Endothelial cell of umbilical vein (primary cell): ENCODE measurements at regions not wholly inside any gene's neighbourhood (a gene's known extent, or its start where the extent isn't known, plus 50 kb on each side); places are given as distances from the start of the nearest gene placed in this dataset.

Experiments
- BruUV-seq: library from RNA; stranded (reverse); fragments of 400-500 nt; replicated peaks from 2 replicates; lab custom pipeline; 2021; lab: Mats Ljungman, UMichigan
- CTCF ChIA-PET: fragments of 300-600, 350-600 bp; sonication (Branson Sonifier 250); formaldehyde crosslinking; loops from one replicate; lab custom pipeline; 2021; ENCODE audit warnings: antibody characterized with exemption, inconsistent platforms; lab: Charles Lee
- POLR2A ChIA-PET: fragments of 300-600, 350-600 bp; sonication (Branson Sonifier 250); formaldehyde crosslinking; loops from one replicate; lab custom pipeline; 2021; ENCODE audit warnings: antibody characterized with exemption, inconsistent platforms; lab: Charles Lee
- DNase-seq: peaks from one replicate; pipeline ENCODE4 v3.0.0-alpha.2; 2011; ENCODE audit warnings: low read depth, low spot score
- FAIRE-seq: peaks from 2 replicates; lab custom pipeline; 2011; peaks lifted over from hg19 to GRCh38; lab: Jason Lieb, UNC
- H2AFZ ChIP-seq: 2 replicates; pipeline ENCODE4 v1.6.0; 2012; ENCODE audit warnings: low read depth, low read length, control low read depth, inconsistent platforms
- H3K27ac ChIP-seq: 2 replicates; pipeline ENCODE4 v1.5.1; 2011; ENCODE audit warnings: low read depth, mild to moderate bottlenecking, control low read depth, low read length, moderate library complexity; ENCODE audit not compliant: insufficient read depth
- H3K27me3 ChIP-seq, 2 experiments: 2 replicates each; pipeline versions ENCODE4 v1.6.0 to v1.6.1; 2011; ENCODE audit warnings: low read length in 2 of 2, mixed read lengths in 1 of 2; ENCODE audit not compliant: control insufficient read depth in 2 of 2, insufficient read depth in 2 of 2
- H3K36me3 ChIP-seq, 2 experiments: 2 replicates in 1 of 2; 3 replicates in 1 of 2; pipeline ENCODE4 v1.5.1; 2011; ENCODE audit warnings: low read length in 2 of 2, mild to moderate bottlenecking in 1 of 2, moderate library complexity in 1 of 2; ENCODE audit not compliant: control insufficient read depth in 2 of 2, insufficient read depth in 2 of 2; ENCODE audit errors: extremely low read depth in 1 of 2
- H3K4me1 ChIP-seq: 3 replicates; pipeline ENCODE4 v1.5.1; 2011; ENCODE audit warnings: mild to moderate bottlenecking, low read length; ENCODE audit not compliant: control insufficient read depth, insufficient read depth; ENCODE audit errors: extremely low read depth
- H3K4me2 ChIP-seq: 2 replicates; pipeline ENCODE4 v1.6.1; 2011; ENCODE audit warnings: low read length, control low read depth, mixed read lengths; ENCODE audit not compliant: insufficient read depth
- H3K4me3 ChIP-seq, 3 experiments: fragments of 200-600 bp in 1 of 3; sonication (generic), shearing (Covaris generic) in 1 of 3; replicated peaks in 1 of 3; 2 replicates each; pipeline ENCODE4 v1.5.1; 2011 to 2016; ENCODE audit warnings: control low read depth in 3 of 3, low read length in 3 of 3, mild to moderate bottlenecking in 2 of 3, inconsistent platforms in 1 of 3, low read depth in 1 of 3, moderate library complexity in 1 of 3; ENCODE audit not compliant: insufficient read depth in 1 of 3
- H3K79me2 ChIP-seq: 2 replicates; pipeline ENCODE4 v1.6.0; 2012; ENCODE audit warnings: low read length, inconsistent platforms; ENCODE audit not compliant: control insufficient read depth, insufficient read depth
- H3K9ac ChIP-seq: replicated peaks from 2 replicates; pipeline ENCODE3; 2011; ENCODE audit warnings: low read length, control low read depth; ENCODE audit not compliant: insufficient read depth; ENCODE audit errors: extremely low read depth
- H3K9me1 ChIP-seq: replicated peaks from 3 replicates; pipeline ENCODE4 v1.6.0; 2011; ENCODE audit warnings: mild to moderate bottlenecking, low read length; ENCODE audit not compliant: control insufficient read depth, insufficient read depth; ENCODE audit errors: extremely low read depth
- H3K9me3 ChIP-seq: replicated peaks from 2 replicates; pipeline ENCODE4 v1.5.1; 2012; ENCODE audit warnings: low read length, inconsistent platforms; ENCODE audit not compliant: control insufficient read depth, insufficient read depth
- H4K20me1 ChIP-seq: replicated peaks from 2 replicates; pipeline ENCODE3; 2011; ENCODE audit warnings: mild to moderate bottlenecking, low read length; ENCODE audit not compliant: control insufficient read depth, insufficient read depth; ENCODE audit errors: extremely low read depth
- CTCF ChIP-seq, 2 donors: IDR thresholded peaks; 1 replicate in 1 of 2; 2 replicates in 1 of 2; pipeline ENCODE4 v1.5.1; 2011; ENCODE audit warnings: low read length in 2 of 2, mild to moderate bottlenecking in 2 of 2, moderate library complexity in 2 of 2, control low read depth in 1 of 2, inconsistent platforms in 1 of 2, low read depth in 1 of 2; ENCODE audit not compliant: insufficient read depth in 1 of 2; ENCODE audit errors: extremely low read depth in 1 of 2
- EZH2 ChIP-seq: IDR thresholded peaks from 2 replicates; pipeline ENCODE4 v1.6.1; 2012; ENCODE audit warnings: borderline replicate concordance, low read depth, mild to moderate bottlenecking, moderate library complexity, low read length, inconsistent platforms; ENCODE audit not compliant: severe bottlenecking
- FOS ChIP-seq: IDR thresholded peaks from 2 replicates; pipeline ENCODE4 v1.6.1; 2011; ENCODE audit warnings: mild to moderate bottlenecking, low read length, moderate library complexity, borderline replicate concordance; ENCODE audit not compliant: insufficient read depth
- GATA2 ChIP-seq: IDR thresholded peaks from 2 replicates; pipeline ENCODE4 v1.7.0; 2011; ENCODE audit warnings: low read depth, mild to moderate bottlenecking, moderate library complexity, mixed read lengths, low read length; ENCODE audit not compliant: insufficient read length, insufficient read depth
- JUN ChIP-seq: IDR thresholded peaks from 2 replicates; pipeline ENCODE4 v1.6.1; 2011; ENCODE audit warnings: borderline replicate concordance, low read depth; ENCODE audit not compliant: insufficient read length, insufficient read depth
- MAX ChIP-seq: IDR thresholded peaks from 2 replicates; pipeline ENCODE4 v1.6.1; 2011; ENCODE audit not compliant: insufficient read depth, insufficient read length
- MYC ChIP-seq: IDR thresholded peaks from one replicate; pipeline ENCODE4 v1.6.1; 2011; ENCODE audit warnings: mild to moderate bottlenecking, low read depth, low read length
- POLR2A ChIP-seq: IDR thresholded peaks from 2 replicates; pipeline ENCODE4 v1.6.1; 2012; ENCODE audit warnings: low read depth, mild to moderate bottlenecking, control low read depth, low read length
- POLR2AphosphoS5 ChIP-seq: IDR thresholded peaks from 2 replicates; pipeline ENCODE4 v1.6.1; 2012; ENCODE audit warnings: low read depth, mild to moderate bottlenecking, control low read depth, low read length, moderate library complexity; ENCODE audit not compliant: insufficient read depth
- dilution Hi-C: fragments of 300-500 bp; cut with MboI; formaldehyde crosslinking; loops from one replicate; pipeline ENCODE4 v1.15.0; 2019; ENCODE audit warnings: low sequenced_read_pairs; ENCODE audit not compliant: extremely low pct_ligation_motif_present
- intact Hi-C: fragments of 100-400 bp; cut with micrococcal nuclease; formaldehyde crosslinking; loops from one replicate; pipeline ENCODE4 v1.10.0; 2022

- H4K20me1 ChIP-seq = no peaks in the 10 kb centered on the region
- no peak overlapping the region for H3K27ac ChIP-seq
- H3K79me2 ChIP-seq = no peaks in the 10 kb centered on the region
- BruUV-seq = no TSS peak
- peak overlapping the region; percentile 29 for H3K4me2 ChIP-seq
- H2AFZ ChIP-seq = peak overlapping the region; percentile 72
- H3K36me3 ChIP-seq = no peaks in the 10 kb centered on the region
- intact Hi-C loops (no loop called here), dilution Hi-C loops (no loop called here)
- no peaks in the 10 kb centered on the region for H3K9me3 ChIP-seq
- CTCF ChIA-PET = interaction anchor here (0.9 kb wide), 1 partner anchor 10 kb away, joined by 3 read pairs; no protein-coding TSS in a partner anchor
- H3K9ac ChIP-seq = no peak overlapping the region
- POLR2A ChIA-PET = no interaction called here
- no peaks in the 10 kb centered on the region for H3K4me1 ChIP-seq
- H3K4me3 ChIP-seq = no peak overlapping the region
- FAIRE-seq (no peak), DNase-seq (peak; percentile 5)
- no peaks in the 10 kb centered on the region for H3K9me1 ChIP-seq
- H3K27me3 ChIP-seq = no peaks in the 10 kb centered on the region
- no peak for TF ChIP-seq MYC
- no peak for TF ChIP-seq EZH2
- TF ChIP-seq POLR2A = no peak
- TF ChIP-seq MAX = no peak
- no peak for TF ChIP-seq JUN
- no peak for TF ChIP-seq FOS
- TF ChIP-seq CTCF (IDR thresholded peaks at IDR 0.05; ENCODE audit: extremely low read depth in 1 of 2, insufficient read depth in 1 of 2, low read depth in 1 of 2, low read length in 2 of 2) = no peak
- TF ChIP-seq GATA2 = no peak
- no peak for TF ChIP-seq POLR2AphosphoS5
Observed at GRCh38 chr1:82161700-82162141, 361.0 kb downstream of the ADGRL2 start.
